ENCODE measurements at regions not wholly inside any gene's neighbourhood (a gene's known extent, or its start where the extent isn't known, plus 50 kb on each side); places are given as distances from the start of the nearest gene placed in this dataset.

GRCh38 chr1:110743397-110743796 is 68.7 kb upstream of the KCNA3 start:
- Mint-ChIP-seq H3K27ac (no peak overlapping the region), H3K9me3 (peaks cover 0 to 2% (median 2%) of the 10 kb centered on the region in 3 donors), H3K4me1 (peaks cover 0 to 2% (median 0%) of the 10 kb centered on the region in 3 donors), H3K36me3 (no peaks in the 10 kb centered on the region), H3K4me3 (no peak overlapping the region), H3K27me3 (peaks cover 10% of the 10 kb centered on the region)

DNA sequence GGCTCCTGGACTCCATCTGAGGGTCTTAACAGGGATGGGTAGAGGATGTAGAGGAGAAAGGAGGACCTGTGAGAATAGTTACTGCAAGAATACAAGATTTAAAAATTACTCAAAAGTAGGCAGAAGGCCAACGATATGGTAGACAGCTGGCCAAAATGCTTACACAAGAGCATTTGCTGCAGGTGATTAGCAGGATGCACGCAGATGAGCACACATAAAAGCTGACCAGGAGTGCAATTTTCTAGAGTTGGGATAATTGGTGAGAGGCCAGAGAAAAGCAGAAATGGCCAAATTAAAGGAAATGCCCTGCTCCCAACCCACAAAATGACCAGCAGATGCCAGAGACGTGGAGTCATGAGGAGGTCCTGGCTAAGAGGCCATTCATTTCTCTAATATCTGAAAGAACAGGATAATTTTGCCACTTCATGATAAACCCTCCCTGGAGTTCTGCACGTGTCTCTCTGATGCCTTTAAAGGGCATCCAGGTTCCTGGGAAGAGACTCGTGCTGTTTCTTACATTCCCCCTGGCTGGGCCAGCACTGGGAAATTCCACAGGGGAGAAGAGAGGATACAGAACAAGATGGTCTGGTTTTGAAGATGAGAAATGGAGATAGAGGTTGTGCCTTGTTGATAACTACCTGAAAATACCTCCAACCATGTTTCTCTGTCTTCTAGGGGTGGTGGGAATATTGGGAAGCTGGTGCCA is 62.3 kb upstream of the KCNA3 start:
- H3K4me1 Mint-ChIP-seq: no peaks in the 10 kb centered on the region
- no peaks in the 10 kb centered on the region for H3K9me3 Mint-ChIP-seq
- H3K4me3 Mint-ChIP-seq: no peak overlapping the region
- peak overlapping the region in 1 of 3 donors; percentile 71 for H3K27ac Mint-ChIP-seq
- H3K27me3 Mint-ChIP-seq: peaks cover 6% of the 10 kb centered on the region
- peaks cover 4% of the 10 kb centered on the region for H3K36me3 Mint-ChIP-seq

DNA sequence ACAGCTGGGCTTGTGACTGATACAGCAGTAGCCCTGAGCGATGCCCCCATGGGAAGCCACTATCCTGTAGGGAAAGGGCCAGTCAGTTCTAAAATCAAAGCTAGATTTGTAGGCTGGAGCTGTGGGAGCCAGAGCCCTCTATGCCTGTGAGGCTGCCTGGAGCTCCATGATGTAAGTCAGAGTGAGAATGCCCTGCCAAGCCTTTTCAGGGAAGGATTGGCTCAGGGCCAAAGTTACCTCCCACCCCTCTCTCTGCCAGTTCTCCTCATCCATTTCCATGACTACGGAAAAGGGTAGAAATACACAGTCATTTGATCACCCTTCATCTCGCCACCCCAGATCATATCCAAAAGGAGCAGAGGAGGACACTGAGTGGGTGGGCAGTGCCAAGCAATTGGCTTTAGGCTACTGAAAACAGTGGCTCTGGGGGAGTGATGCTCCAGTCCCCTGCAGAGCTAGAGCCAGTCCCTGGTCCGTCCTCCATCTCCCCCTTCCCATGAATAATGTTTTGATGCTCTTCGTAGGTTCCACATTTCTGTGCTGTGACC is 59.5 kb upstream of the KCNA3 start:
- peaks cover 4% of the 10 kb centered on the region for H3K36me3 Mint-ChIP-seq
- no peak overlapping the region for H3K27ac Mint-ChIP-seq
- peaks cover 6% of the 10 kb centered on the region for H3K27me3 Mint-ChIP-seq
- no peak overlapping the region for H3K4me3 Mint-ChIP-seq
- H3K4me1 Mint-ChIP-seq: no peaks in the 10 kb centered on the region
- no peaks in the 10 kb centered on the region for H3K9me3 Mint-ChIP-seq

- Mint-ChIP-seq H3K27ac (no peak overlapping the region), H3K9me3 (no peaks in the 10 kb centered on the region), H3K4me1 (peaks cover 12 to 18% (median 13%) of the 10 kb centered on the region in 3 donors), H3K4me3 (no peak overlapping the region), H3K27me3 (peaks cover 4% of the 10 kb centered on the region), H3K36me3 (peaks cover 4% of the 10 kb centered on the region)
These were observed 56.8 kb upstream of the KCNA3 start for GRCh38 chr1:110731529-110731928.

- Mint-ChIP-seq H3K27ac (no peak overlapping the region), H3K27me3 (no peaks in the 10 kb centered on the region), H3K4me1 (peaks cover 20 to 25% (median 21%) of the 10 kb centered on the region in 3 donors), H3K4me3 (no peak overlapping the region), H3K9me3 (no peaks in the 10 kb centered on the region), H3K36me3 (no peaks in the 10 kb centered on the region)
These were observed 53.8 kb upstream of the KCNA3 start for GRCh38 chr1:110728388-110729001.

GRCh38 chr1:110727246-110727645 is 52.5 kb upstream of the KCNA3 start:
- Mint-ChIP-seq H3K27me3 (no peaks in the 10 kb centered on the region), H3K4me1 (peaks cover 20 to 25% (median 21%) of the 10 kb centered on the region in 3 donors), H3K36me3 (no peaks in the 10 kb centered on the region), H3K9me3 (no peaks in the 10 kb centered on the region), H3K4me3 (peak overlapping the region in 2 of 4 donors; percentile 55 to 79), H3K27ac (peak overlapping the region in 1 of 3 donors; percentile 0)

GRCh38 chr1:110726755-110727154 is 52.0 kb upstream of the KCNA3 start:
- H3K4me3 Mint-ChIP-seq: peak overlapping the region in 2 of 4 donors; percentile 58 to 79
- H3K27ac Mint-ChIP-seq: peak overlapping the region in 2 of 3 donors; percentile 0 to 24
- H3K4me1 Mint-ChIP-seq: peaks cover 20 to 25% (median 21%) of the 10 kb centered on the region in 3 donors
- H3K36me3 Mint-ChIP-seq: no peaks in the 10 kb centered on the region
- H3K9me3 Mint-ChIP-seq: no peaks in the 10 kb centered on the region
- no peaks in the 10 kb centered on the region for H3K27me3 Mint-ChIP-seq

Measured in IgD-negative memory B cell (primary cell).